ENCODE measurements at regions not wholly inside any gene's neighbourhood (a gene's known extent, or its start where the extent isn't known, plus 50 kb on each side); places are given as distances from the start of the nearest gene placed in this dataset.
"Not testable (repeated sequence)": the region's sequence is repeated elsewhere in the genome, so short reads cannot be mapped to it uniquely, and the experiment has no call there.

DNA sequence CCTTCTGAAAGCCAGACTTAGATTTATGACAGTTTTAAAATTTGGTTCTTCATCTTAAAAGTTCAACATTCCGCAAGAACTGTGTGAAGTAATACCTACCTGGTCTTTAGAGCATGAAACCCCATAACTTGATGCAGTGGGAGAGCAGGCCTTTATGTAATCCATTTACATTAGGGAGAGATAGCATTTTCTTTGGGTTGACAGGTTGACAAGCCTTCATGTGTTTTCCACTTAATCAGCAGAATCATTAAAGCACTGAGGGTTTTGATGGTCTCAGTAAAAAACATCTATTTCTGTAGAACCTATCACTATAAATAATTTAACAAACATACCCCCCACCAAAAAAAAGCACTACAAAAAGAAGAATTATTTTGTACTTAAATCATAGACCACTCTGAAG lies 121.6 kb upstream of the KIF2A start:
- no peak overlapping the region for H3K27ac ChIP-seq
- DNase-seq (ENCODE audit: low spot score) = no peak
- TF ChIP-seq, protein P1, sequence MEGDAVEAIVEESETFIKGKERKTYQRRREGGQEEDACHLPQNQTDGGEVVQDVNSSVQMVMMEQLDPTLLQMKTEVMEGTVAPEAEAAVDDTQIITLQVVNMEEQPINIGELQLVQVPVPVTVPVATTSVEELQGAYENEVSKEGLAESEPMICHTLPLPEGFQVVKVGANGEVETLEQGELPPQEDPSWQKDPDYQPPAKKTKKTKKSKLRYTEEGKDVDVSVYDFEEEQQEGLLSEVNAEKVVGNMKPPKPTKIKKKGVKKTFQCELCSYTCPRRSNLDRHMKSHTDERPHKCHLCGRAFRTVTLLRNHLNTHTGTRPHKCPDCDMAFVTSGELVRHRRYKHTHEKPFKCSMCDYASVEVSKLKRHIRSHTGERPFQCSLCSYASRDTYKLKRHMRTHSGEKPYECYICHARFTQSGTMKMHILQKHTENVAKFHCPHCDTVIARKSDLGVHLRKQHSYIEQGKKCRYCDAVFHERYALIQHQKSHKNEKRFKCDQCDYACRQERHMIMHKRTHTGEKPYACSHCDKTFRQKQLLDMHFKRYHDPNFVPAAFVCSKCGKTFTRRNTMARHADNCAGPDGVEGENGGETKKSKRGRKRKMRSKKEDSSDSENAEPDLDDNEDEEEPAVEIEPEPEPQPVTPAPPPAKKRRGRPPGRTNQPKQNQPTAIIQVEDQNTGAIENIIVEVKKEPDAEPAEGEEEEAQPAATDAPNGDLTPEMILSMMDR (conservative IDR thresholded peaks at IDR 0.05; ENCODE audit: low read depth) = no peak
- ChIA-PET CTCF (no interaction called here), POLR2A (ENCODE audit: low non-redundant PET) (no interaction called here)

DNA sequence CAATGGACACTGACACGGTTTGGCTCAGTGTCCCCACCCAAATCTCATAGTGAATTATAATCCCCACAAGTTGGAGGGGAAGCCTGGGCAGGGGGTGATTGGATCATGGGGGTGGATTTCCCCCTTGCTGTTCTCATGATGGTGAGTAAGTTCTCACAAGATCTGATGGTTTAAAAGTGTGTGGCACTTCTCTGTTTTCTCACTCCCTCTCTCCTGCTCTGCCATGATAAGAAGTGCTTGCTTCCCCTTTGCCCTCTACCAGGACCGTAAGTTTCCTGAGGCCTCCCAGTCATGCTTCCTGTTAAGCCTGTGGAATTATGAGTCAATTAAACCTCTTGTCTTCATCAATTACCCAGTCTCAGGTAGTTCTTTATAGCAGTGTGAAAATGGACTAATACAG lies 115.8 kb upstream of the KIF2A start:
- no peak overlapping the region for H3K27ac ChIP-seq
- DNase-seq (ENCODE audit: low spot score) = no peak
- ChIA-PET POLR2A (ENCODE audit: low non-redundant PET) (no interaction called here), CTCF (no interaction called here)
- TF ChIP-seq, protein P1 (conservative IDR thresholded peaks at IDR 0.05; ENCODE audit: low read depth) = no peak

DNA sequence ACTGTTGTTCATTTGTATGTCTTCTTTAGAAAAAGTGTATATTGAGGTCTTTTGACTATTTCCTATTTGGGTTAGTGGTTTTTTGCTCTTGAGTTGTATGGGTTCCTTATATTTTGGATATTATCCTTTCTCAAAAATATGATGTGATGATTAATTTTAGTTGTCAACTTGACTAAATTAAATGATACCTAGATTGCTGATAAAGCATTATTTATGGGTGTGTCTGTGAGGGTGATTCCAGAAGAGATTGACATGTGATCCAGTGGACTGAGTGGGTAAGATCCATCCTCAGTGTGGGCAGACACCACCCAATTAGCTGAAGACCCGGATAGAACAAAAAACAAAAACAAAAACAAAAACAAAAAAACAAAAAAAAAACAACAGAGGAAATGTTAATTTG lies 115.1 kb upstream of the KIF2A start:
- ChIA-PET POLR2A (ENCODE audit: low non-redundant PET) (no interaction called here), CTCF (no interaction called here)
- no peak for DNase-seq (ENCODE audit: low spot score)
- TF ChIP-seq, protein P1 (conservative IDR thresholded peaks at IDR 0.05; ENCODE audit: low read depth) = no peak
- H3K27ac ChIP-seq = no peak overlapping the region

DNA sequence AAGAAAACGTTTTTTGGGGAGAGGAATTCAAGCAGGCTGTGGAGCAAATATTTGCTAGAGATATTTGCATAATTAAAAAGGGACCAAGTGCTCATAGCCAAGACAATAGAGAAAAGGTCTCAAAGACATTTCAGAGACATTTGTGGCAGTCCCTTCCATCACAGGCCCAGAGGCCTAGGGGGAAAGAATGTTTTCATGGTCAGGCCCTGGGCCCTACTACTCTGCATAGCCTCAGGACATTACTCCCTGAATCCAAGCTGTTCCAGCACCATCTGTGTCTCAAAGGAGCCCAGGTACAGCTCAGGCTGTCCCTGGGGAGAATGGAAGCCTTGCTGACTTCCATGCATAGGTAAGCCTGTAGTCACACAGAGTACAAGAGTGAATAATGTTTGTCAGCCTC lies 113.0 kb upstream of the KIF2A start:
- POLR2A ChIA-PET (ENCODE audit: low non-redundant PET) = no interaction called here
- TF ChIP-seq, protein P1 (conservative IDR thresholded peaks at IDR 0.05; ENCODE audit: low read depth) = no peak
- CTCF ChIA-PET = no interaction called here
- no peak overlapping the region for H3K27ac ChIP-seq
- DNase-seq (ENCODE audit: low spot score) = no peak

DNA sequence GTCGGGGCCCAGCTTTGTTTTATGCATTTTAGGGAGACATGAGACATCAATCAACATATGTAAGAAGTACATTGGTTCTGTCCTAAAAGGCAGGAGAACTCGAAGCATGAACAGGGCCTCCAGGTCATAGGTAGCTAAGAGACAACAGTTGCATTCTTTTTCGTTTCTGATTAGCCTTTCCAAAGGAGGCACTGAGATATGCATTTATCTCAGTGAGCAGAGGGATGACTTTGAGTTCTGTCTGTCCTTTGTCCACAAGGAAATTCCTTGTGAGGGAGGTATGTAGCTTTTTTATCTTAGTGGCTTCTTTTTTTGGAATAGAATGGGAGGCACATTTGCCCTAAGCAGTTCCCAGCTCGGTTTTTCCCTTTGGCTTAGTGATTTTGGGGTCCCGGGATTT lies 109.5 kb upstream of the KIF2A start:
- DNase-seq (ENCODE audit: low spot score); POLR2A ChIA-PET (ENCODE audit: low non-redundant PET); CTCF ChIA-PET; H3K27ac ChIP-seq: not testable (repeated sequence)

DNA sequence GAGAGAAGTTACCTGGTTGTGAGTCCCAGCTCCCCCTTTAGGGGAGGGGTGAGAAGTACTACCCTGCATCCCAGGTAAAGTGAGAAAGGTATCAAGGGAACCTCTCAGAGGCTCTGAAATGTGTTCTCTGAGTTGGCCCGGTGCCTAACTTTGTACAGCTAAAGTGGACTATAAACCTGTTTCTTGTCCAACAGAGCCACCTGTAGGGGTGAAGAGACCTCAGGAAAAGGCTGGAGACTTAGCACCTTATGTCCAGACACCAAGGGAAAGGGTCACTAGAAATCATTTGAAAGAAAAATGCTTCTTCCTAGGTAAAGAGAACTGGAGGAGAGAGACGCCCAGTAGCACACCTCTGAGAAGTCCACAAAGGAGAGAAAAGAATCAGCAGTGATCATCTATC lies 108.3 kb upstream of the KIF2A start:
- ChIA-PET POLR2A (ENCODE audit: low non-redundant PET) (no interaction called here), CTCF (interaction anchor here (0.7 kb wide), 1 partner anchor 149 kb away, joined by 3 read pairs; no protein-coding TSS in a partner anchor)
- TF ChIP-seq, protein P1 (conservative IDR thresholded peaks at IDR 0.05; ENCODE audit: low read depth) = no peak
- DNase-seq (ENCODE audit: low spot score) = no peak
- H3K27ac ChIP-seq = no peak overlapping the region

DNA sequence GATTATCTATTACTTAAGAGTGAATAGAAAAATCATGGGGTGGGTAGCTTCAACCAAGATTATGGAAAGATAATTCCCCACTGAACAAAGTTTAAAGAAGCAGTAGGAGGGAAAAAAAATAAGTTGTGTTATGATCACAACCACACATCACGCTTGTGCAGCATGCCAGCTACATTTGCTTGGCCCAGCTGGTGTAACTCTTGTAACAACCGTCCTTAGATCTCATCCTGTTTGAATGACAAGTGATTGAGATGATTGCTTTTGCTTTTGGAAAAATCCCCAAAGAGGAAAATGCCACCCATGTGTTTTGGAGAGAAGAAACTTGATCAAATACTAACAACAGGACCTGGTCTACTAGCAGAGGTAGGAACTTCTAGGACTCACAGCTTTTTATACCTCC lies 107.6 kb upstream of the KIF2A start:
- POLR2A ChIA-PET (ENCODE audit: low non-redundant PET) = interaction anchor here (0.6 kb wide), 1 partner anchor 954 kb away, joined by 3 read pairs; no protein-coding TSS in a partner anchor
- CTCF ChIA-PET = interaction anchor here (0.6 to 0.7 kb wide), 2 partner anchors 393 to 810 kb away, joined by 3 to 4 read pairs; no protein-coding TSS in a partner anchor
- H3K27ac ChIP-seq = no peak overlapping the region
- DNase-seq (ENCODE audit: low spot score) = no peak
- TF ChIP-seq, protein P1 (conservative IDR thresholded peaks at IDR 0.05; ENCODE audit: low read depth) = no peak
